K562 (cell line): ENCODE measurements at regions not wholly inside any gene's neighbourhood (a gene's known extent, or its start where the extent isn't known, plus 50 kb on each side); places are given as distances from the start of the nearest gene placed in this dataset.

ENCODE experiments used
- ATAC-seq: fragments of 200-7000 bp; cut with Tn5 transposase; 3 replicates; pipeline ENCODE4 v1.9.1; 2020; ENCODE audit warnings: moderate library complexity
- BruUV-seq: library from RNA; stranded (reverse); fragments of 400-500 nt; replicated peaks from 2 replicates; lab custom pipeline; 2021; lab: Mats Ljungman, UMichigan
- CTCF ChIA-PET: fragments of 300-600 bp; formaldehyde crosslinking; extraction: SDS; loops from one replicate; lab custom pipeline; 2021; ENCODE audit warnings: low intra/inter-chr PET ratio; lab: Yijun Ruan, JAX
- POLR2A ChIA-PET: fragments of 300-600, 350-650 bp; sonication (Branson Sonifier 250); formaldehyde crosslinking; extraction: SDS; loops from one replicate; lab custom pipeline; 2021; ENCODE audit warnings: antibody characterized with exemption, inconsistent platforms; lab: Yijun Ruan, JAX
- DNase-seq, 4 experiments: peaks; one replicate each; pipeline versions ENCODE4 v3.0.0 to v3.0.0-alpha.2; 2011 to 2018; ENCODE audit warnings: low spot score in 3 of 4, mixed read lengths in 3 of 4; ENCODE audit errors: extremely low read depth in 1 of 4
- FAIRE-seq: peaks from 2 replicates; lab custom pipeline; 2011; peaks lifted over from hg19 to GRCh38; lab: Jason Lieb, UNC
- H2AFZ ChIP-seq: 2 replicates; pipeline ENCODE4 v1.6.0; 2011; ENCODE audit warnings: low read depth, low read length, control low read depth, inconsistent platforms
- H3K27ac ChIP-seq: fragments of 200-600 bp; 3 replicates; pipeline ENCODE4 v1.8.0; 2011; ENCODE audit warnings: low read depth, mild to moderate bottlenecking, control low read depth, inconsistent platforms, low read length, moderate library complexity, mixed read lengths; ENCODE audit errors: extremely low read depth
- H3K27me3 ChIP-seq, 2 experiments: fragments of 300-600 bp in 1 of 2; 2 replicates in 1 of 2; 3 replicates in 1 of 2; pipeline versions ENCODE4 v1.6.0 to v1.8.0; 2011; ENCODE audit warnings: inconsistent platforms in 2 of 2, low read length in 2 of 2, mild to moderate bottlenecking in 1 of 2, mixed read lengths in 1 of 2, moderate library complexity in 1 of 2; ENCODE audit not compliant: control insufficient read depth in 2 of 2, insufficient read depth in 2 of 2
- H3K36me3 ChIP-seq: fragments of 300-600 bp; 3 replicates; pipeline ENCODE4 v1.8.0; 2011; ENCODE audit warnings: mild to moderate bottlenecking, low read length, inconsistent platforms; ENCODE audit not compliant: control insufficient read depth, insufficient read depth
- H3K4me1 ChIP-seq, 2 experiments: fragments of 200-600 bp in 1 of 2; replicated peaks in 1 of 2; 2 replicates in 1 of 2; 3 replicates in 1 of 2; pipeline versions ENCODE4 v1.5.1 to v1.8.0; 2011; ENCODE audit warnings: inconsistent platforms in 2 of 2, low read length in 2 of 2, mild to moderate bottlenecking in 1 of 2, mixed read lengths in 1 of 2, moderate library complexity in 1 of 2; ENCODE audit not compliant: control insufficient read depth in 2 of 2, insufficient read depth in 2 of 2
- H3K4me2 ChIP-seq: 2 replicates; pipeline ENCODE4 v1.6.1; 2011; ENCODE audit warnings: low read length, control low read depth, inconsistent platforms, mixed read lengths; ENCODE audit not compliant: insufficient read depth
- H3K4me3 ChIP-seq: fragments of 200-600 bp; sonication (generic), shearing (Covaris generic); 2 replicates; pipeline ENCODE4 v1.5.1; 2016; ENCODE audit warnings: control low read depth, inconsistent platforms
- H3K79me2 ChIP-seq: fragments of 200-600 bp; 3 replicates; pipeline ENCODE4 v1.8.0; 2011; ENCODE audit warnings: low read length, inconsistent platforms; ENCODE audit not compliant: control insufficient read depth, insufficient read depth
- H3K9ac ChIP-seq, 2 experiments: 2 replicates each; pipeline versions ENCODE4 v1.6.0 to v1.6.1; 2011; ENCODE audit warnings: low read depth in 2 of 2, low read length in 2 of 2, control low read depth in 1 of 2, inconsistent platforms in 1 of 2, mild to moderate bottlenecking in 1 of 2, mixed read lengths in 1 of 2; ENCODE audit not compliant: insufficient read depth in 1 of 2
- H3K9me1 ChIP-seq: one replicate; pipeline ENCODE4 v1.6.0; 2011; ENCODE audit warnings: inconsistent platforms, mild to moderate bottlenecking, low read length, moderate library complexity; ENCODE audit not compliant: control insufficient read depth, insufficient read depth
- H3K9me3 ChIP-seq: replicated peaks from 2 replicates; pipeline ENCODE4 v1.5.1; 2011; ENCODE audit warnings: low read depth, low read length, inconsistent platforms; ENCODE audit not compliant: control insufficient read depth, insufficient read depth
- H4K20me1 ChIP-seq: replicated peaks from 2 replicates; pipeline ENCODE4 v1.6.1; 2011; ENCODE audit warnings: low read length, inconsistent platforms, mixed read lengths; ENCODE audit not compliant: control insufficient read depth, insufficient read depth
- CHD1 ChIP-seq: fragments of 200-600 bp; sonication (generic); IDR thresholded peaks from one replicate; pipeline ENCODE4 v1.6.1; 2012; ENCODE audit warnings: mild to moderate bottlenecking, moderate library complexity, low read length, inconsistent platforms
- HLTF ChIP-seq: fragments of 450-650 bp; IDR thresholded peaks from 2 replicates; pipeline ENCODE4 v1.6.1; 2016
- NFE2L1 ChIP-seq: fragments of 450-650 bp; IDR thresholded peaks from 2 replicates; pipeline ENCODE4 v1.6.1; 2016; ENCODE audit warnings: missing genetic modification characterization, low read depth, mild to moderate bottlenecking, missing compliant biosample characterization, moderate library complexity, borderline replicate concordance
- NFIC ChIP-seq: fragments of 450-650 bp; IDR thresholded peaks from 2 replicates; pipeline ENCODE4 v1.6.1; 2017; ENCODE audit warnings: mild to moderate bottlenecking, inconsistent platforms
- NUFIP1 ChIP-seq: fragments of 450-650 bp; IDR thresholded peaks from 2 replicates; pipeline ENCODE4 v1.6.1; 2018; ENCODE audit not compliant: partially characterized antibody
- POLR2B ChIP-seq: fragments of 450-650 bp; IDR thresholded peaks from 2 replicates; pipeline ENCODE4 v1.6.1; 2018; ENCODE audit warnings: low read depth; ENCODE audit not compliant: partially characterized antibody
- RBFOX2 ChIP-seq: fragments of 200-400 bp; formaldehyde crosslinking; IDR thresholded peaks from 2 replicates; pipeline ENCODE4 v1.6.1; 2017; ENCODE audit warnings: low read depth, mild to moderate bottlenecking, low read length, moderate library complexity
- ZBTB7A ChIP-seq: IDR thresholded peaks from 2 replicates; pipeline ENCODE4 v1.6.1; 2011; ENCODE audit warnings: low read depth, mild to moderate bottlenecking, low read length, moderate library complexity, borderline replicate concordance; ENCODE audit not compliant: control insufficient read depth
- ZC3H8 ChIP-seq: fragments of 450-650 bp; IDR thresholded peaks from 2 replicates; pipeline ENCODE4 v1.6.1; 2017
- ZNF24 ChIP-seq: fragments of 450-650 bp; IDR thresholded peaks from 2 replicates; pipeline ENCODE4 v1.6.1; 2016
- ZNF717 ChIP-seq: fragments of 250-450 bp; sonication (Bioruptor Pico); IDR thresholded peaks from 2 replicates; pipeline ENCODE4 v1.5.0; 2021
- WGBS: fragments of 100-300 bp; shearing (Covaris generic); methylation state at CpG from one replicate; pipeline ENCODE4 v1.1.6; 2016; ENCODE audit warnings: low coverage, mixed read lengths; ENCODE audit not compliant: insufficient coverage; ENCODE audit errors: missing lambda C conversion rate; 5-methylcytosine and 5-hydroxymethylcytosine counted together
- in situ Hi-C: fragments of 300-500 bp; cut with MboI; formaldehyde crosslinking; loops from 4 replicates; pipeline ENCODE4 v1.15.0; 2018; ENCODE audit warnings: inconsistent platforms, mixed read lengths
- intact Hi-C: fragments of 100-400 bp; cut with micrococcal nuclease; formaldehyde crosslinking; loops from 2 replicates; pipeline ENCODE4 v1.14.2; 2022
- TF ChIP-seq, protein P1 (sequence below): fragments of 250-450 bp; sonication (Bioruptor Pico); IDR thresholded peaks from 2 replicates; pipeline ENCODE4 v1.5.0; 2020; ENCODE audit warnings: mild to moderate bottlenecking, borderline replicate concordance
- TF ChIP-seq, protein P2 (sequence below): fragments of 250-450 bp; sonication (Bioruptor Pico); IDR thresholded peaks from 2 replicates; pipeline ENCODE4 v1.8.0; 2022; ENCODE audit warnings: moderate library complexity, mild to moderate bottlenecking, inconsistent platforms

DNA sequence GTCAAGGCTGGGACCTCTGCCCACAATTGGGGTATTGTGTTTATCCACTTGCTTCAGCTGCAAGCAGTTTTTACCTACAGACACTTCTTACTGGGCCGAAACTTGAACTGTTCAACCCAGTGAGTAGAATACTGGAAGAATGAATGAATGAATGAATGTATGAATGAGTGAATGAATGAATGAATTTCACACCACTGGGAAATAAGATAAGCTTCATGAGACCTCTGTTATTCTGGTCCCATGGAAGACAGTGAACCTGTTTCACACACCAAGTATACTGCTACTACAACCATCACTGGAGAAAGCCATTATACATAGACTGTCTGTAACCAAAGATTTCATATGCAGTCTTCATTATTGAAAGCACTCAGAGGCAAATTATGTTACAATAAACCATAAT, 295.0 kb upstream of the GULP1 start:
- Histone ChIP-seq H3K9me1 (no peaks in the 10 kb centered on the region), H3K79me2 (no peaks in the 10 kb centered on the region), H3K9ac (no peak overlapping the region), H3K36me3 (no peaks in the 10 kb centered on the region), H2AFZ (no peak overlapping the region), H3K4me2 (no peak overlapping the region), H3K4me1 (no peaks in the 10 kb centered on the region), H3K9me3 (no peaks in the 10 kb centered on the region), H3K27me3 (no peaks in the 10 kb centered on the region; a peak in 1 of 5 replicates)
- ChIA-PET POLR2A (no interaction called here), CTCF (no interaction called here)
- FAIRE-seq = no peak
- WGBS = 0% methylated on average over 1 of the region's 1 CpG
- DNase-seq = no peak
- in situ Hi-C loops = no loop called here
- ATAC-seq = no peak
- intact Hi-C loops = no loop called here
- no peak for TF ChIP-seq NUFIP1
- TF ChIP-seq ZNF24 = 0 out of 2 replicates have a peak, but pooled peaks have one; percentile 52
- no peak for TF ChIP-seq POLR2B
- TF ChIP-seq, all 486 proteins: peak for 1
- Histone ChIP-seq H3K27ac (no peak overlapping the region), H4K20me1 (no peaks in the 10 kb centered on the region), H3K4me3 (no peak overlapping the region)
- BruUV-seq = no TSS peak

DNA sequence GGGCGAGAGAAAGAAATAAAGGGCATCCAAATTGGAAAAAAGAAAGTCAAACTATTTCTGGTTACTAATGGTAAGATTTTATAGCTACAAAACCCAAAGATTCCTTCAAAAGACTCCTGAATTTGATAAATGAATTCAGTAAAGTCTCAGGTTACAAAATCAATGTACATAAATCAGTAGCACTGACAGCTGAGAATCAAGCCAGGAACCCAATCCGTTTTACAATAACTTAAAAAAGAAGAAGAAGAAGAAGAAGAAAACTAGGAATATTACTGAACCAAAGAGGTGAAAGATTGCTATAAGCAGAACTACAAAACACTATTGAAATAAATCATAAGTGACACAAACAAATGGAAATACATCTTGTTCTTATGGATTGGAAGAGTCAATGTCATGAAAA, 291.5 kb upstream of the GULP1 start:
- ChIA-PET POLR2A (no interaction called here), CTCF (no interaction called here)

More for the DNA sequence above, 291.5 kb upstream of the GULP1 start:
- BruUV-seq = no TSS peak
- H3K27me3 ChIP-seq = no peaks in the 10 kb centered on the region
- TF ChIP-seq, protein P1, sequence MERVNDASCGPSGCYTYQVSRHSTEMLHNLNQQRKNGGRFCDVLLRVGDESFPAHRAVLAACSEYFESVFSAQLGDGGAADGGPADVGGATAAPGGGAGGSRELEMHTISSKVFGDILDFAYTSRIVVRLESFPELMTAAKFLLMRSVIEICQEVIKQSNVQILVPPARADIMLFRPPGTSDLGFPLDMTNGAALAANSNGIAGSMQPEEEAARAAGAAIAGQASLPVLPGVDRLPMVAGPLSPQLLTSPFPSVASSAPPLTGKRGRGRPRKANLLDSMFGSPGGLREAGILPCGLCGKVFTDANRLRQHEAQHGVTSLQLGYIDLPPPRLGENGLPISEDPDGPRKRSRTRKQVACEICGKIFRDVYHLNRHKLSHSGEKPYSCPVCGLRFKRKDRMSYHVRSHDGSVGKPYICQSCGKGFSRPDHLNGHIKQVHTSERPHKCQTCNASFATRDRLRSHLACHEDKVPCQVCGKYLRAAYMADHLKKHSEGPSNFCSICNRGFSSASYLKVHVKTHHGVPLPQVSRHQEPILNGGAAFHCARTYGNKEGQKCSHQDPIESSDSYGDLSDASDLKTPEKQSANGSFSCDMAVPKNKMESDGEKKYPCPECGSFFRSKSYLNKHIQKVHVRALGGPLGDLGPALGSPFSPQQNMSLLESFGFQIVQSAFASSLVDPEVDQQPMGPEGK = no peak
- no peak for TF ChIP-seq NFIC
- no peak for TF ChIP-seq HLTF
- no peak for TF ChIP-seq RBFOX2
- TF ChIP-seq ZNF717 (CRISPR knock-in tag) = no peak
- TF ChIP-seq CHD1 = no peak
- TF ChIP-seq ZC3H8 = no peak
- TF ChIP-seq, protein P2, sequence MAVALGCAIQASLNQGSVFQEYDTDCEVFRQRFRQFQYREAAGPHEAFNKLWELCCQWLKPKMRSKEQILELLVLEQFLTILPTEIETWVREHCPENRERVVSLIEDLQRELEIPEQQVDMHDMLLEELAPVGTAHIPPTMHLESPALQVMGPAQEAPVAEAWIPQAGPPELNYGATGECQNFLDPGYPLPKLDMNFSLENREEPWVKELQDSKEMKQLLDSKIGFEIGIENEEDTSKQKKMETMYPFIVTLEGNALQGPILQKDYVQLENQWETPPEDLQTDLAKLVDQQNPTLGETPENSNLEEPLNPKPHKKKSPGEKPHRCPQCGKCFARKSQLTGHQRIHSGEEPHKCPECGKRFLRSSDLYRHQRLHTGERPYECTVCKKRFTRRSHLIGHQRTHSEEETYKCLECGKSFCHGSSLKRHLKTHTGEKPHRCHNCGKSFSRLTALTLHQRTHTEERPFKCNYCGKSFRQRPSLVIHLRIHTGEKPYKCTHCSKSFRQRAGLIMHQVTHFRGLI (CRISPR knock-in tag) = no peak
- TF ChIP-seq ZBTB7A = no peak
- no peak for TF ChIP-seq NFE2L1 (tag)
- TF ChIP-seq, all 486 proteins: peak for 0
- H4K20me1 ChIP-seq = no peaks in the 10 kb centered on the region
- ATAC-seq (no peak), FAIRE-seq (no peak), DNase-seq (no peak)
- intact Hi-C loops = no loop called here
- no peaks in the 10 kb centered on the region for H3K4me1 ChIP-seq
- H3K27ac ChIP-seq = no peak overlapping the region
- no peak overlapping the region for H3K4me2 ChIP-seq
- no peak overlapping the region for H3K4me3 ChIP-seq
- no peak overlapping the region for H2AFZ ChIP-seq
- H3K9me1 ChIP-seq = no peaks in the 10 kb centered on the region
- 0% methylated on average over 2 of the region's 2 CpGs for WGBS
- H3K79me2 ChIP-seq = no peaks in the 10 kb centered on the region
- H3K9me3 ChIP-seq = no peaks in the 10 kb centered on the region
- H3K36me3 ChIP-seq = no peaks in the 10 kb centered on the region
- in situ Hi-C loops = no loop called here
- no peak overlapping the region for H3K9ac ChIP-seq
